ENCODE measurements at regions not wholly inside any gene's neighbourhood (a gene's known extent, or its start where the extent isn't known, plus 50 kb on each side); places are given as distances from the start of the nearest gene placed in this dataset.
"Not testable (repeated sequence)": the region's sequence is repeated elsewhere in the genome, so short reads cannot be mapped to it uniquely, and the experiment has no call there.

- no peak for DNase-seq
These were observed 150.7 kb upstream of the SPRED2 start for GRCh38 chr2:65583061-65583460.

GRCh38 chr2:65582364-65582763, 150.0 kb upstream of the SPRED2 start:
- DNase-seq, result no peak

DNA sequence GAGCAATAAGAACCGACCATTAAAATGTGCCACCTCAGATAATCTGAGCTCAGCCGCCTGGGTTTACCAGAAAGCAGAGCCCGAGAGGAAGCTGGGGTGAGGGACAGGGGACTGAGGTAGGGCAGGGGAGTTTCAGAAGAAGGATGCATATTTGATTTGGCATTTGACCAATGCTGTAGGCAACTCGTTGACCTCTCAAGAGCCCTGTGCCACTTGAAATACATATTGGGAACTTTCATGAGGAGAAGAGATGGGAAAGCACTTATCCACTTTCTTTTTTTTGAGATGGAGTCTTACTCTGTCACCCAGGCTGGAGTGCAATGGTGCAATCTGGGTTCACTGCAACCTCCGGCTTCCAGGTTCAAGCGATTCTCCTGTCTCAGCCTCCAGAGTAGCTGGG, 148.4 kb upstream of the SPRED2 start:
- DNase-seq, result no peak

DNA sequence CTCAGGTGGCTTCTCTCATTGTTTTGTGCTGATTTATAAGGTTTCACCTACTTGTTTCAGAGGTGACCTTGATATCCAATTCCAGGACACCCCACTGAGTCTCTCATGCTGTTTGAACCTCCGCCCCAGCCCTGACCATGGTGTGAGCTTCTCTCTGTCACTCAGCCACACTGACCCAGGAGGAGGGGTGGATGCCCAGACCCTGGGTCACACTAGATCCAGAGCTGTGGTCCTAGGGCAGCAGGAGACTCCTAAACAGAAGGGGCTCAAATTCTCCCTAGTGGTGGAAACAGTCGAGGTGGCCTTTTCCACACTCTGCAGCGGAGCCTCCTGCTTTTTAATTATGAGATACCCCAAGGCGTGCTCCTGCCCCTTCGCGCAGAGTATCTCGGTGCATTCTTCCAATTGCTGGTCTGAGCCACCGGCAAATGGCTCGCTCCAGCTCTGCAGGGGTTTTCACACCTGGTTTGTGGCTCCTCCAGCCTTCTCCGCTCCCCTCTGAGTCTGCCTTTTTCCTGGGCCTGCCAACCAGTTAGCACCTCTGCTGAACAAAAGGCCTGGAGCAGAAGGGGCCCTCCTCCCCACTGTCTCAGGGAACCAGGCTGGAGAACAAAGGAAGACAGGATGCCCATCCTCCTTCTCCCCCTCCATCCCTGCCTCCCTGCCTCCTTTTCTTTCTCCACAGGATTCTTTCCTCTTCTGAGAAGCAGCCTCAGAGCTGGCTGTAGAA, 147.3 kb upstream of the SPRED2 start:
- no peak for DNase-seq

GRCh38 chr2:65577654-65578053, 145.3 kb upstream of the SPRED2 start:
- DNase-seq, result no peak

DNA sequence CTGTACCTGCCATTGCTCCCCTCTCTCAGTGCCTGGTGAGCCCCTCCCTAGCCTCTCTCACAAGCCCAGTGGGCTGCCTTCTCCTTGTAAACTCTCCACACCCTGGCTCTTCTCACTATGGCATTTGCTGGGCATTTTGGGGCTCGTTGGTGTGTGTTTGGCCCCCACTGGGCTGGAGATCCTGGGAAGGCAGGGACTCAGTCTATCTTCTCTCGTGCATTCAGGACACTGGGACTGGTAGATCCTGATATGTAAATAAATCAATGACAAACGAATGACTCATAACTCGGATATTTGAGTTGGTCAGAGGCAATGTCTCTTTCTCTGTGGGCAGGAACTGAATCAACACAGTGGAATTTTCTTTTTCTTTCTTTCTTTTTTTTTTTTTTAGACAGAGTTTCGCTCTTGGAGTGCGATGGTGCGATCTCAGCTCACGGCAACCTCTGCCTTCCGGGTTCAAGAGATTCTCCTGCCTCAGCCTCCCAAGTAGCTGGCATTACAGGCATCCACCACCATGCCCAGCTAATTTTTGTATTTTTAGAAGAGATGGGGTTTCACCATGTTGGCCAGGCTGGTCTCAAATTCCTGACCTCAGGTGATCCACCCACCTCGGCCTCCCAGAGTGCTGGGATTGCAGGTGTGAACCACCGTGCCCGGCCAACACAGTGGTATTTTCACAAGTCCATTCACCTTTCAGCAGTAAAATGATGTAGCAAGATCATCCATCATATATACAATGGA, 144.6 kb upstream of the SPRED2 start:
- no peak for DNase-seq

DNA sequence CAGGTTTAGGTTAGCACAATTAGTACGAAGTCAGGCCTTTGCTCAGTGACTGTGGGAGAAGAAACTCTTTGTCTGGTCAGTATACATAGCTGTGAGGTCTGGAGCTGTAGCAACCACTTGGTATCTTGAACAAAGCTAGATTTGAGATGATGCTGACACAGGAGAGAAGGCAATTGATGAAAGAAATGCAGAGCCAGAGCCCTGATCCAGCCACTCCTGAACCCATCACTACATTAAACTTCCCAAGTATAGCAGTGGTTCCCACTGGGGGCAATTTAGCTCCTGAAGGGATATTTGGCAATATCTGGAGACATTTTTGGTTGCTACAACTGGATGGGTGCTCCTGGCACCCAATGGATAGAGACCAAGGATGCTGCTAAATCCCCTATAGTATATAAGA, 143.9 kb upstream of the SPRED2 start:
- DNase-seq, result no peak

- no peak for DNase-seq
These were observed 142.6 kb upstream of the SPRED2 start for GRCh38 chr2:65574993-65575392.

GRCh38 chr2:65568656-65569440, 136.4 kb upstream of the SPRED2 start:
- DNase-seq, result not testable (repeated sequence)

DNA sequence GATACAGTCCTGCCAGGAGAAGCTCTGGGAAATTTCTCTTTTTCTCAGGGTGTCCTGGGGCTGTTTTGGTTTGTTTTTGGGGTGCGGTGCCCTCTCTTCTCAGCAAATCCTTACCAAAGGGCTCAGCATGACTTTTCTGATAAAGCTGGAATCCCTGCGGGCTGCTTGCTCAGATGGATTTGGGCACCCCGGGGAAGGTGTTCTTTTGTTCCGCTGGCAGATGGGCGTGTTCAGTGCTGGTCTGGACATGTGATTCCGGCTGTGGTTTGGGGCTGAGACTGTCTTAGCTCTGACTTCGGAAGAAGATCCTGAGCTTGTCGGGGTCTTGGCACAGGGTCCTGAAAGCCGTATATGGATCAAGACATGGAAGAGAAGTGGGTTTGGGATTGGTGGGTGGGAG, 134.2 kb upstream of the SPRED2 start:
- DNase-seq, result no peak

GRCh38 chr2:65565681-65566080, 133.3 kb upstream of the SPRED2 start:
- no peak for DNase-seq

DNA sequence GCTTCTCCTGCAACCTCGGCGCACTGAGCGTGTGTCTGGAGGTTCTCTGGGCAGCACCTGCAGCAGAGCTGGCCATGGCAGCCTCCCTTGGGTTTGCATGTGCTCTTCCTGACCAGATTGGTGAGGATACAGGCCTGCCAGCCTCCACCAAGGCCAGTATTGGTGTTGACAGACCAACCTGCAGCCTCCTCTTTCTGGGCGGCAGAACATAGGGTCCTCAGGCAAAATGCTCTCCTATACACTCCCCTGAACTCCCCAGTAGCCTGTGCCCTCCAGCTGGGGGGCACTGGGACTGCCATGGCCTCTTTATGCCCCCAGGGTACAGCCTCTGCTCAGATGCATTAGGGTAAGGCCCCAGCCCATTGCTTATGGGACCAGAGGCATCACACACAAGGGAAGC, 131.9 kb upstream of the SPRED2 start:
- no peak for DNase-seq

GRCh38 chr2:65562890-65563289, 130.5 kb upstream of the SPRED2 start:
- no peak for DNase-seq

DNA sequence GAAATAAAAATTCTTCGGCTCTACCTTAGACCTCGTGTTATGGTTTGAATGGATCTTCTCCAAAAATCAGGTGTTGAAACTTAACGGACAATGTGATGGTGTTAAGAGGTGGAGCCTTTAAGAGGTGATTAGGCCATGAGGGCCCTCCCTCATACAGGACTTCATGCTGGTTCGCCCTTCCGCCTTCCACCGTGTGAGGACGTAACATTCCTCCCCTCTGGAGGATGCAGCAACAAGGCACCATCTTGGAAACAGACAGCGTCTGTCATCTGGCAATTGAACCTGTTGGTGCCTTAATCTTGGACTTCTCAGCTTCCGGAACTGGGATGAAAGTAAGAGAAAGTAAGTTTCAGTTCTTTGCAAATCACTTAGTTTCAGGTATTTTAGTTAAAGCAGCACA, 126.3 kb upstream of the SPRED2 start:
- no peak for DNase-seq

GRCh38 chr2:65557616-65558573, 125.5 kb upstream of the SPRED2 start:
- DNase-seq, result no peak

DNA sequence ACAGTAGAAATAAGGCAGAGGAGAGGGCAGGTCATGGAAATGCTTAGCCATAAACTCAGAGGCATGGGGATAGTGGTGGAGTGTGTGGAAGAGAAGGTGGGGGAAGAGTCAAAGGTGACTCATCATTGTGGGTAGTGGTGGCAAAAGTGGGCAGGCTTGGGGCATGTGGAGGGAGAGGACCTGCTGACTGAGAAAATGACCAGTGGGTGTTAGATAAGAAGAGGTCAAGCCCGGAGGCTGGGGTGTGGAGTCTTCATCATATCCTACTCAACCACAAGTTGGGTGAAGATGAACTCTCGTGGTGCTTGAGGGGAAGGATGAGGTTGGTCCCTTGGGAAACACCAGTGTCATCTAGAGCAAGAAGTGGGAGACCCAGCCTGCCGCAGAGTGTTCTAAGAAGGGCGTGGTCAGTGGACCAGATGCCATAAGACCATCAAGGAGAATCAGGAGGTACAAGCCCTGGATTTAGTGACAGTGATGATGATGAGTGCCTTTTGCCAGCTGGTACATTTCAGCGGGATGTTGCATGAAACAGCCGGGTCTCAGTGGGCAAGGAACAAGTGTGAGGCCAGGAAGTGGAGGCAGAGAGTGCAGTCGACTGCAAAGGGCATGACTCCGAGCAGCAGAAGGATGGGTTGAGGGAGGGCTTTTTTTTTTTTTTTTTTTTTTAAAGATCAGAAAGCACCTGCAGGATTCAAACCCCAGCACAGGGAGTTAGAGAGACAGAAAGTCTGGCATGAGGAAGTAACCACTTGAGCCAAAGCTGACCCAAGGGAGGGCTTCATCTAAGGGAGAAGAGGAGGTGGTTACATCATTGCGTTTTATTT, 122.6 kb upstream of the SPRED2 start:
- no peak for DNase-seq

DNA sequence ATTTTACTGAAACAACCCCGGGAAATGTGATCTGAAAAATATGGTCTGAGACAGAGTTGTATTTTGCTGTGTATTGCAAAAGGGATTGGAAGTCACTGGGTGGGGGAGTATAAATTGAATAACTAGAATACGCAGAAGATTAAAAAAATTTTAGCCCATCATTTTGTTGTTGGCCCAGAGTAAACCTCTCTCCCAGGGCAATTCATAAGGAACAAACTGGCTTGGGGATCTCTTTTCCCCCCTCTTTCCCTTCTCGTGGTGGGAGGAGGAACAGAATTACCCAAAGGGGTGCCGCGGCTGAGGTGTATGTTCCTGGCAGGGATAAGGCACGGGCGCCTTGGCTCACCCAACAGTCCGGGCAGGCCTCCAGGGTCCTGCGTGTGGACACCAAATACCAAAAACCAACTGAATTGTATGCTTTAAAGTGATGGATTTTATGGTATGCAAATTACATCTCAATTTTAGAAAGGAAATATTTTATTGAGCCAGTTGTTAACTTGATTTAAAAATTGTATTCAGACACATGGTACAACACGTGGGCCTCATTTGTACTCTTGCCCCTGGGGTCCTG, 121.2 kb upstream of the SPRED2 start:
- DNase-seq, result no peak

DNA sequence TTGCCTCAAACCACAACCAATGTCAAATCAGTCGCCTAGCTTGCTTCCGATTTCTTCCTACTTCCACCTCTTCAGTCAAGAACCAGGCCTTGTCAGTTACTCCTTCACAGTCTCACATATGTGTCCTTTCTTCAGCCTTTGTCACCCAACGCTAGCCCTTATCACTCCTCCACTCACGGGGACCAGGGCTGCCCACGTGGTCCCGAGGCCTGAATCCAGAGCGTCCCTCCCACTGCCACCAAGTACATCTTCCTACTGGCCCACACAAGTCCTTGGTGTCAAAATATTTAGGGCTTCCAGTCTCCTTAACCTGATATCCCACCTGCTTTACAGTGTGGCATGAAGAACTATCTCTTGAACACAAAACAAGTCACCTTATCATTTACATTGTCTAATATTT, 119.1 kb upstream of the SPRED2 start:
- no peak for DNase-seq

- DNase-seq, result no peak
These were observed 117.8 kb upstream of the SPRED2 start for GRCh38 chr2:65550246-65550645.

- DNase-seq, result no peak
These were observed 117.2 kb upstream of the SPRED2 start for GRCh38 chr2:65549631-65550030.

DNA sequence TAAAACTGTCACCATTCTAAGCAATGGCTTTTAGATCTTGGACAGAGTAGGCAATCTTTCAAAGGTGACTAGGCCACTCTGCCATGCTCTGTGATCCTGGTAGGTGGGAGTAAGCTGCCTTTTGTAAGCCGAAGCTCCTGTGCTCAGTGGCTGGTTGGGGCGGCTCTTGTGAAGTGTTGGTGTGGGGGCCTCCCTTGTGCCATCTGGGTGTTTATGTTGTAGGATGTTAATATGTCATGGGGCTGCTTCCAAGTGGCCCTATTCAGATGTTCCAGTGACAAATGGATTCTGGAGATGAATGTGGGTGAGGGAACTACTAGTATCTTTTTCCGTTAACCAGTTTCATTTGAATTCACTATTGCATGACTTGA, 116.8 kb upstream of the SPRED2 start:
- no peak for DNase-seq
